Thyroid gland (tissue), 4 donors: ENCODE measurements at regions not wholly inside any gene's neighbourhood (a gene's known extent, or its start where the extent isn't known, plus 50 kb on each side); places are given as distances from the start of the nearest gene placed in this dataset.
"Not testable (repeated sequence)": the region's sequence is repeated elsewhere in the genome, so short reads cannot be mapped to it uniquely, and the experiment has no call there.

Source experiments
- CTCF ChIP-seq, 6 experiments: fragments of 200-600 bp in 3 of 6; fragments of 450-650 bp in 3 of 6; sonication (generic) in 3 of 6; IDR thresholded peaks; one replicate each; pipeline ENCODE4 v1.5.1; 2016 to 2019; ENCODE audit warnings: antibody characterized with exemption in 6 of 6, mild to moderate bottlenecking in 2 of 6, inconsistent platforms in 1 of 6, moderate library complexity in 1 of 6
- POLR2A ChIP-seq, 2 donors: fragments of 450-650 bp; IDR thresholded peaks; one replicate each; pipeline ENCODE4 v1.6.1; 2017; ENCODE audit warnings: antibody characterized with exemption in 2 of 2, mild to moderate bottlenecking in 2 of 2, moderate library complexity in 1 of 2

- TF ChIP-seq CTCF, POLR2A (IDR thresholded peaks at IDR 0.05): not testable (repeated sequence)
These were observed 307.4 kb downstream of the DOK5 start for GRCh38 chr20:54782758-54783157.
